Body of pancreas (tissue), 4 donors: ENCODE measurements at regions not wholly inside any gene's neighbourhood (a gene's known extent, or its start where the extent isn't known, plus 50 kb on each side); places are given as distances from the start of the nearest gene placed in this dataset.
"Not testable (repeated sequence)": the region's sequence is repeated elsewhere in the genome, so short reads cannot be mapped to it uniquely, and the experiment has no call there.

Source experiments
- POLR2A ChIP-seq, 3 donors: fragments of 450-650 bp; IDR thresholded peaks; one replicate each; pipeline ENCODE4 v1.6.1; 2016; ENCODE audit warnings: antibody characterized with exemption in 3 of 3, mild to moderate bottlenecking in 2 of 3
- TF ChIP-seq, protein P1 (sequence below), 7 experiments: fragments of 450-650 bp in 4 of 7; fragments of 200-600 bp in 3 of 7; sonication (generic) in 3 of 7; IDR thresholded peaks; one replicate each; pipeline ENCODE4 v1.5.1; 2016 to 2019; ENCODE audit warnings: antibody characterized with exemption in 7 of 7

DNA sequence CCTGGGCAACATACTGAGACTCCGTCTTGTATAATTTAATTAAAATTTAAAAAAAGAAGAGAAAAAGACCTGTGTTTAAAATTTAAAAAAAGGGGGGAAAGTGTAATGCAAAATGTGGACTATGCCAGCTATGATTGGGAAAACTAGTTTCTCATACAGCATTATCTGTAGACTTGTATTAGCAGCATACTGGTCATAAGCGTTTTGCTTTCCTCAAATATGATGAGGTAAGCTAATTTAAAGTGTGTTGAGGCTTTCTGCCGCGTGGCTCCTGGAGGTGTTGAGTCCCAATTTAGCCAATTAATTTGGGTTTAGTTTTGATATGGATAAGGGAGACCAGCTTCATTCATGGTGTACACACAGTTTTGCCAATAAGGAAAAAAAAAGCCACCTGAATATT, 640.2 kb downstream of the GOLGA6L6 start:
- TF ChIP-seq, protein P1, sequence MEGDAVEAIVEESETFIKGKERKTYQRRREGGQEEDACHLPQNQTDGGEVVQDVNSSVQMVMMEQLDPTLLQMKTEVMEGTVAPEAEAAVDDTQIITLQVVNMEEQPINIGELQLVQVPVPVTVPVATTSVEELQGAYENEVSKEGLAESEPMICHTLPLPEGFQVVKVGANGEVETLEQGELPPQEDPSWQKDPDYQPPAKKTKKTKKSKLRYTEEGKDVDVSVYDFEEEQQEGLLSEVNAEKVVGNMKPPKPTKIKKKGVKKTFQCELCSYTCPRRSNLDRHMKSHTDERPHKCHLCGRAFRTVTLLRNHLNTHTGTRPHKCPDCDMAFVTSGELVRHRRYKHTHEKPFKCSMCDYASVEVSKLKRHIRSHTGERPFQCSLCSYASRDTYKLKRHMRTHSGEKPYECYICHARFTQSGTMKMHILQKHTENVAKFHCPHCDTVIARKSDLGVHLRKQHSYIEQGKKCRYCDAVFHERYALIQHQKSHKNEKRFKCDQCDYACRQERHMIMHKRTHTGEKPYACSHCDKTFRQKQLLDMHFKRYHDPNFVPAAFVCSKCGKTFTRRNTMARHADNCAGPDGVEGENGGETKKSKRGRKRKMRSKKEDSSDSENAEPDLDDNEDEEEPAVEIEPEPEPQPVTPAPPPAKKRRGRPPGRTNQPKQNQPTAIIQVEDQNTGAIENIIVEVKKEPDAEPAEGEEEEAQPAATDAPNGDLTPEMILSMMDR (IDR thresholded peaks at IDR 0.05), result not testable (repeated sequence)
- not testable (repeated sequence) for TF ChIP-seq POLR2A (IDR thresholded peaks at IDR 0.05)
